Activated T-helper 1 cell treated with Interleukin-2 at 50 U/mL for 16 hours (primary cell): ENCODE measurements at regions not wholly inside any gene's neighbourhood (a gene's known extent, or its start where the extent isn't known, plus 50 kb on each side); places are given as distances from the start of the nearest gene placed in this dataset.
"Not testable (repeated sequence)": the region's sequence is repeated elsewhere in the genome, so short reads cannot be mapped to it uniquely, and the experiment has no call there.

Experiments used
- DNase-seq: peaks from one replicate; pipeline ENCODE4 v3.0.0-alpha.2; 2020; ENCODE audit warnings: low read depth

GRCh38 chr6:44049989-44050871, 77.0 kb downstream of the MRPL14 start:
- no peak for DNase-seq

- DNase-seq = no peak
Measured at GRCh38 chr6:44049163-44049988, 77.9 kb downstream of the MRPL14 start.

DNA sequence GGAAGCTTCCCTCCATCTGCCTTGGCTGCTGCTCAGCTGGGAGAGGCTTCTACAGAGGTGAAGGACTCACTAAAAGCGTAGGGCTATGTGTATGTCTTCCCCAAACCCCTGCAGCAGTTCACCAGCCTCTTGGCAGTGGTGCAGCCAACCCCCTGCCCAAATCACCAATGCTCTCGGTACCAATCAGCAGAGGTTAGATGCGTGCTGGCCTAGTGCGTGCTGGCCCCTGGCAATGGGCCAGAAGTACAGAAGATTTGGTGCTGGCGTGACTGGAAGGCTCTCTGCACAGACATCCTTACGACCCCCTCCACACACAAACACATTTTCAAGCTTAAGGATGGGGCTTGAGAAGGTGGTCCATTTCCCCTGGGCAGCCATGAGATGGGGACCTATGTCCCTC, 79.0 kb downstream of the MRPL14 start:
- no peak for DNase-seq

DNA sequence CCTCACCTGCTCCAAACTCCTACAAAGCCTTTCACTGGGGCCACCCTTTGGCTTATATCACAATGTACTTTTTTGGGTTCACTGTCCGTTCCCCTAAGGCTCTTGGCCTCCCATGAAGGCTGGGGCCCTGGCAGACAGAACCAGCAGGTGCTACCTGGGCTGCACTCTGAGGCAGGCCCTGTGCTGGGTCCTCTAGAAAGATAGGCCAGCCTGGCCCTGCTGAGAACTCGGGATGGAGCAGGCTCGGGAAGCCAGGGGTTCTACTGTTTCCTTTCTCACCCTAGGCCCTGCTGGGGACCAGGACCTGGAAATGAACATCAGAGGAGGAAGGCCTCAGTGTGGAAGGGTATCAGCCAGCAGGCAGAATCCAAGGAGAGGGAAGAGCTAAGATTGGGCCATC, 79.5 kb downstream of the MRPL14 start:
- no peak for DNase-seq

DNA sequence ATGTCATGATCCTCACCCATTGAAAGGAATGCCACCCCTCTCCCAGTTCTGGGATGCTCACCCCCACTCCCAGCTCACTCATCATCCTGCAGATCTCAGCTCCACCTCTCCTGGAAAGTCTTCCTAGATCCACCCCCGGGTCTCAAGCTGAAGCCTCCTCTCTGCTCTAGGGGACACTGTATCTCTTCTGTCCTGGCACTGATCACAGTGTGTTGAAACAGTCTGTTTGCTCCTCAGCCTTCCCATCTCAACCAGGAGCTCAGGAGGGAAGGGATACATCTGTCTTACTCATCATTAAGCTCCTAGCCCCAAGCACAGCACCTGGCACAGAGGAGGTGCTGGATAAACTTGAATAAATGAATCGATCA, 80.1 kb downstream of the MRPL14 start:
- DNase-seq = no peak

GRCh38 chr6:44046516-44047178, 80.6 kb downstream of the MRPL14 start:
- DNase-seq = no peak

GRCh38 chr6:44045672-44046015, 81.6 kb downstream of the MRPL14 start:
- DNase-seq = no peak

DNA sequence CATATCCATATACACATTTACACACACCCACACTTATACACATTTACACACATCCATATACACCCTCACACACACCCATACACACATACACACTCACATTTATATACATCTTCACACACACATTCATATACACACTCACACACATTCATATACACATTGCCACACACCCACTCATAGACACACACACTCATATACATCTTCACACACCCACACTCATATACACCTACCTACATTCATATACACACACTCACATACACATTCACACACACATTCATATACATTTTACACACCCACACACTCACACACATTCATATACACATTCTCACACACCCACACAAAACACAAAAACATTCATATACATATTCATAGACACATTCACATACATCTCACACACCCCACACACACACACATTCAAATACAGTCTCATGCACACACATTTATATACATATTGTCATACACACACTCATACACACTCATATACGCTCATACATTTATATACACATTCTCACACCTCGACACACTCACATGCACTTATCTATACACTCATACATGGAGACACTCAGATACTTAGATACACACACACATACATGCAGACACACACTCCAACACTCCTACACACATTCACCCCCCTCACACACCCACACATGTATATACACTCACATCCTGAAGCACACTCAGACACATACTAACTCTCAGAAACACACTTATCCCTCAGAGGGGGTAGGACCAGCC, 82.1 kb downstream of the MRPL14 start:
- no peak for DNase-seq

DNA sequence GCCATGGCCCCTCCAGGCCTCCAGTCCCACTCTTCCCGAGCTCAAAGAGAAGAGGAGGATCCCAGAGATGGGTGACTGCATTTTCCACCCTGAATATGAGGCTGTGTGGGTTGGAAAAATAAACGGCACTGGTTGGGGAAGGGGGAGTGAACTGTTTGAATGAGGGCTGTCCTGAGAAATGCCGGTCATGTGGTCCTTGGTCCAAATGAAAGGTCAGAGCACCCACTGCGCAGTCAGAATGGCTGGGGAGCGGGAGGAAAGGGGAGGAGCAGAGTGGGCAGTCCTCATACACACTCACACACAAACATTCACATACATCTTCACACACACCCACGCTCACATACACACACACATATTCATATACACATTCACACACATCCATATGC, 83.1 kb downstream of the MRPL14 start:
- no peak for DNase-seq

GRCh38 chr6:44043479-44044153, 83.6 kb downstream of the MRPL14 start:
- no peak for DNase-seq

GRCh38 chr6:44042989-44043478, 84.2 kb downstream of the MRPL14 start:
- no peak for DNase-seq

DNA sequence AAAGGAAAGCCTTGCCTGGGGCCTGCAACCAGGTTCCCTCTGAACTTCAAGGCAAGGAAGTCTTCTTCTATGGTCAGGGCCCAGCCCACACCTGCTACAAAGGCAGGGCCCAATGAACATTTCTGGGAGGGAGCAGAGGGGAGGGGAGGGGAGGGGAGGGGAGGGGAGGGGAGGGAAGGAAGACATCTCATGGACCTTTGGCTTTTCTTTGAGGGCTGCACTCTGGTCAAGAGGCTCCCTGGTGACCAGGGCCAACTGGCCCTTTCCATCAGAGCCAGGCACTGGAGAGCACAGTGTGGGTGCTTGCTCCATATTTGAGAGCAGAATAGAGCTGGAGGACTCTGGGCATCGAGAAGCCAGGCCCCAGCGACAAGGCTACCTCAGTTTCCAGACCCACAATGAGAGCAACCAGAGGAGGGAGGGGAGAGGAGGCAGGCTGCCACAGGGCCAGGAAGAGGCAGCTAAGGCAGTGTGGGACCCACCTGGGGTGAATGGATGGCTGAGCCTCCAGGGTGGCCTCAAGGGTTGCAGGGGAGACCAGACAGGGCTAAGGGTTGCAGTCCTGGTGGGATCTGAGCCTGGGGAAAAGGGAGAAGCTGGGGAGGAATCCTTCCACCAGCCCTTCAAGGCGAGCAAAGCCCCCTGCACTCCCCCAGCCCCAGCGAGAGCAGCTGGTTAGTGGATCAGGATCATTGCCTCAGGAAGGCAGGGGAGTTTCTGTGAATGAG, 84.8 kb downstream of the MRPL14 start:
- no peak for DNase-seq

GRCh38 chr6:44041461-44042260, 85.6 kb downstream of the MRPL14 start:
- no peak for DNase-seq

DNA sequence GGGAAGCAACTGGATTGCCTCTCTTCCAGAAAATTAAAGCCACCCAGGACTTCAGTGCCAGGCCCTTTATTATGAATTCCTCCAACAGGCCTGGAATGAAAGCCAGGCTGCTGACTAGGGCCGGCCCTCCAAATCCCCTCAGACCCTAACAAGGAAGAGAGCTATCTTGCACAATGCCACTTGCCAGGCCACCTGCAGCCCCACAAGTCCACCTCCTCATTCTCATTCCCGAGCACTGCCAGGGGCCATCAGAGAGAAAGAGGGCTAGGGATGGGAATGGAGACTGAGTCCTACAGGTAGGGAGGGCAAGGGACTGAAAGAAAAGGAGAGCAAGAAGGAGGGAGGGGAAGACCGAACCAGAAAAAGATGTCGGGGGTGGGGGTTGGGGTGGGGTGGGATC, 86.5 kb downstream of the MRPL14 start:
- DNase-seq = no peak

- DNase-seq = no peak
Measured at GRCh38 chr6:44039839-44040350, 87.4 kb downstream of the MRPL14 start.

DNA sequence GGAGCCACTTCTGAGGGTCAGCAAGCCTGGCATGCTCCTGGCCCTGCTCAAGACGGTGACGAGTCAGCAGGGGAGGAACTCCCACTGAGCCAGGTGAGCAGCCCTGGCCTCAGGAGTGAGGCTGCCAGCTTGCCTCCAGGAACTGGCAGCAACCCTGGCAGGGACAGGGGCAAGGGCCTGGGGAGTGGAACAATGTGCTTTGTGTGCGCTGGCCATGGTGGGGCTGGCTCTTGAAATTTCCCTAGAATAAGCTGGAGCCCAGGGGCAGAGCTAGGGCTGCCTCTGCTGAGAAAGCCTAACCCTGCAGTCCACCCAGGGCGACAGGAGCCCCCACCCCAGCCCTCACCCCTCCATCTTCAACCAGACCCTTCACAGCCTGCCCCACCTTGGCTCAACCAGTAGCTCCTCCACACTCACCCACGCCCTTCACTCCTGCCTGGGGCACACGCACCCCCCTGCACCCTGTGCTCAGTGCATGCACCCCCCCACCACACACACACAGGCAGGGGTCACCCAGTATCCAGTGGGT, 88.0 kb downstream of the MRPL14 start:
- DNase-seq = no peak

DNA sequence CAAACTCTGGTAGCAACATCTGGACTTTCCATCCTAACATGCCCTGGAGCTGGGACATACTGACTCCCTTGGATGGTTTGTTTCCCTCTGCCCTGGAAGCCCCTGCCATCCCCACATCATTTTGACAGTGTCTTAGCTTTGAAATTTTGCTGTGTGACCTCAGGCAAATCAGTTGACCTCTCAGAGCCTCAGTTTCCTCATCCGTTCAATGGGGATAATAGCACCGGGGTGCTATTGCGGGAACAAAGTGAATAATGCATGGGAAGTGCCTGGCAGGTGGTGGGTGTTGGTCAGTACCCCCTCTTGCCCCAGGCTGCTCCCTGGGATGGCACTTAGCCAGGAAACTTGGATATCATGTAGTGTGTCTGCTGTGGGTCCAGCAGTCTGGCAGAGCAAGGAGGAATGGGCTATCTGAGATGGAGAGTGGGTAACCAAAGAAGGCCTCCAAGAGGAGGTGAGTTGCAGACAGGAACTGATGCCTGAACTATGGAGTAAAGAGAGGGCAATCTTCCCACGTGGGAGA, 88.6 kb downstream of the MRPL14 start:
- DNase-seq = no peak

DNA sequence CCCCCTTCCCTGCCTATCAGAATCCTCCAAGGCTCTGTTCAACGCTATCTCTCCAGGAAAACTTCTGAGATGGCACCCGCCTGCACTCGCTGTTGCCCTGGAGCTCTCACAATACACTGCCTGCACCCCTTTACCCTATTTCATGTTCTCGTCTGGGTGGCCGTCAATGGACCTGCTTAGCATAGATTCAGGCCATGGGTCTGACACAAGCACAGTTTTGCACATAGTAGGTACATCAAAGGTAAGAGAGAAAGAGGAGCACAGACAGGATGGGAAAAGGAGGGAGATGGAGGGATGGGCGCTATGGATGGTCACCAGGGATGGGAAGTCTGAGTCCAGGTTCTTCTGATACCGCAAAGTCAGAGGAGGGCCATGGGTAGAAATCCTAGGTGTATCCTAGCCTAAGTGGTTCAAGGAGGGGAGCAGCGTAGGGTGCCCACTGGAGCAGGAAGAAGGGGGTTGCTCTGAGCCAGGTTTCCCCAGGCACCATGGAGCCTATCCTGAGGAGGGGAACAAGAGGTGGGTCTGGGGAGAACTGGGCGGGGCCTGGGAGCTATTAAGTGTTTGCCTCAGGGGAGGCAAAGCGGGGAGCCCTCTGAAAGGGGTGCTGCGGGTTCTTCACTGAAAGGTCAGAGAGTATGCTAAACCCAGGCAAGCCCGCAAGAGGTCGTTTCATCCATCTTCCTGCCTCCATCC, 89.3 kb downstream of the MRPL14 start:
- no peak for DNase-seq

DNA sequence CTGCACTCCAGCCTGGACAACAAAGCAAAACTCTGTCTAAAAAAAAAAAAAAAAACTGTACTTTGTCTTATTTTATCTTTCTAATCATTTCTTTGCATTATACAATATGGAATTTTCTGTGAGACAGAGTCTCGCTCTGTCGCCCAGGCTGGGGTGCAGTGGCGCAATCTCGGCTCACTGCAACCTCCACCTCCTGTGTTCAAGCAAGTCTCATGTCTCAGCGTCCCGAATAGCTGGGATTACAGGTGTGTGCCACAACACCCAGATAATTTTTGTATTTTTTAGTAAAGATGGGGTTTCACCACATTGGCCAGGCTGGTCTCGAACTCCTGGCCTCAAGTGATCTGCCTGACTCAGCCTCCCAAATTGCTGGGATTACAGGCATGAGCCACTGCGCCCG, 90.0 kb downstream of the MRPL14 start:
- DNase-seq = not testable (repeated sequence)
